Left lung (tissue), 4 donors: ENCODE measurements at regions not wholly inside any gene's neighbourhood (a gene's known extent, or its start where the extent isn't known, plus 50 kb on each side); places are given as distances from the start of the nearest gene placed in this dataset.

ENCODE experiments used
- ATAC-seq: fragments of 200-7000 bp; cut with Tn5 transposase; one replicate; pipeline ENCODE4 v1.9.1; 2020; ENCODE audit warnings: moderate library complexity
- DNase-seq, 4 donors: peaks; one replicate each; pipeline ENCODE4 v3.0.0-alpha.2; 2013 to 2020
- H3K27ac ChIP-seq, 2 donors: fragments of 200-600 bp; sonication (generic) in 1 of 2; one replicate each; pipeline versions ENCODE4 v1.5.0 to v1.8.0; 2020 to 2021
- H3K27me3 ChIP-seq, 2 donors: fragments of 200-600 bp; sonication (generic) in 1 of 2; one replicate each; pipeline versions ENCODE4 v1.5.0 to v1.8.0; 2020 to 2021
- H3K36me3 ChIP-seq, 2 donors: fragments of 200-600 bp; sonication (generic) in 1 of 2; one replicate each; pipeline versions ENCODE4 v1.5.0 to v1.8.0; 2020 to 2021
- H3K4me1 ChIP-seq, 2 donors: fragments of 200-600 bp; one replicate each; pipeline ENCODE4 v1.8.0; 2021
- H3K4me3 ChIP-seq, 2 donors: fragments of 200-600 bp; sonication (generic) in 1 of 2; one replicate each; pipeline versions ENCODE4 v1.5.0 to v1.8.0; 2020 to 2021; ENCODE audit warnings: mild to moderate bottlenecking in 1 of 2
- H3K9me3 ChIP-seq, 2 donors: fragments of 200-600 bp; sonication (generic) in 1 of 2; one replicate each; pipeline versions ENCODE4 v1.5.0 to v1.8.0; 2020 to 2021
- CTCF ChIP-seq, 2 donors: fragments of 200-600 bp; sonication (generic) in 1 of 2; IDR thresholded peaks; one replicate each; pipeline versions ENCODE4 v1.5.0 to v1.8.0; 2021; ENCODE audit warnings: antibody characterized with exemption in 2 of 2
- intact Hi-C, 2 donors: fragments of 100-400 bp; cut with DNase I; formaldehyde crosslinking; loops; one replicate each; pipeline versions ENCODE4 v1.11.2 to v1.14.2; 2022
- donor health status: DM: no; HTN: yes; CAD: no.
- donor health status: DM: no; HTN: no; CAD: no.

- ATAC-seq (no peak), DNase-seq (no peak)
- intact Hi-C loops, result loop anchor here in 1 of 2 donors (10.0 kb wide), 1 partner anchor 46 kb away; no protein-coding TSS in a partner anchor
- H3K27ac ChIP-seq, result no peak overlapping the region
- no peaks in the 10 kb centered on the region for H3K4me1 ChIP-seq
- H3K27me3 ChIP-seq, result no peaks in the 10 kb centered on the region
- no peak overlapping the region for H3K4me3 ChIP-seq
- H3K9me3 ChIP-seq, result peaks cover 0 to 26% of the 10 kb centered on the region in 2 donors
- no peaks in the 10 kb centered on the region for H3K36me3 ChIP-seq
- no peak for TF ChIP-seq CTCF (IDR thresholded peaks at IDR 0.05)
These were observed 500.7 kb downstream of the OCA2 start for GRCh38 chr15:27598251-27599009.

- H3K9me3 ChIP-seq, result peaks cover 0 to 28% of the 10 kb centered on the region in 2 donors
- intact Hi-C loops, result loop anchor here in 1 of 2 donors (10.0 kb wide), 1 partner anchor 50 kb away; no protein-coding TSS in a partner anchor
- ATAC-seq, result no peak
- no peaks in the 10 kb centered on the region for H3K27me3 ChIP-seq
- no peaks in the 10 kb centered on the region for H3K36me3 ChIP-seq
- H3K4me1 ChIP-seq, result no peaks in the 10 kb centered on the region
- no peak overlapping the region for H3K27ac ChIP-seq
- H3K4me3 ChIP-seq, result no peak overlapping the region
- TF ChIP-seq CTCF (IDR thresholded peaks at IDR 0.05), result no peak
- DNase-seq, result no peak
These were observed 503.9 kb downstream of the OCA2 start for GRCh38 chr15:27595211-27595610.

GRCh38 chr15:27592036-27592760 lies 506.9 kb downstream of the OCA2 start:
- Histone ChIP-seq H3K9me3 (peaks cover 0 to 15% of the 10 kb centered on the region in 2 donors), H3K27ac (no peak overlapping the region), H3K27me3 (no peaks in the 10 kb centered on the region), H3K36me3 (no peaks in the 10 kb centered on the region), H3K4me3 (no peak overlapping the region), H3K4me1 (no peaks in the 10 kb centered on the region)
- ATAC-seq (no peak), DNase-seq (peak in 1 of 4 donors; percentile 50)
- TF ChIP-seq CTCF (IDR thresholded peaks at IDR 0.05), result no peak
- intact Hi-C loops, result loop anchor here in 1 of 2 donors (10.0 kb wide), 1 partner anchor 53 kb away; no protein-coding TSS in a partner anchor
